PFSK-1 (cell line): ENCODE measurements at regions not wholly inside any gene's neighbourhood (a gene's known extent, or its start where the extent isn't known, plus 50 kb on each side); places are given as distances from the start of the nearest gene placed in this dataset.

Experiments
- FOXP2 ChIP-seq: optimal IDR thresholded peaks from 2 replicates; pipeline ENCODE3; 2011; ENCODE audit warnings: borderline replicate concordance, control low read depth, inconsistent platforms; ENCODE audit not compliant: insufficient read depth; ENCODE audit errors: extremely low read length, extremely low read depth
- POLR2AphosphoS5 ChIP-seq: IDR thresholded peaks from 2 replicates; pipeline ENCODE4 v1.6.1; 2012; ENCODE audit warnings: low read depth, mild to moderate bottlenecking, control low read depth, low read length, moderate library complexity
- REST ChIP-seq, 2 experiments: IDR thresholded peaks; 2 replicates each; pipeline versions ENCODE4 v1.6.1 to v1.8.0; 2011 to 2012; ENCODE audit warnings: low read depth in 2 of 2, low read length in 2 of 2, control low read depth in 1 of 2, inconsistent platforms in 1 of 2, mild to moderate bottlenecking in 1 of 2, moderate library complexity in 1 of 2; ENCODE audit not compliant: insufficient read depth in 1 of 2
- SIN3A ChIP-seq: IDR thresholded peaks from 2 replicates; pipeline ENCODE4 v1.6.1; 2012; ENCODE audit warnings: mild to moderate bottlenecking, low read length, moderate library complexity, borderline replicate concordance; ENCODE audit not compliant: insufficient read depth
- TAF1 ChIP-seq: IDR thresholded peaks from 2 replicates; pipeline ENCODE4 v1.6.1; 2012; ENCODE audit warnings: low read length, control low read depth, borderline replicate concordance; ENCODE audit not compliant: insufficient read depth

GRCh38 chr19:56960959-56961543 lies 120.5 kb upstream of the PEG3 start:
- no peak for TF ChIP-seq TAF1
- TF ChIP-seq REST (IDR thresholded peaks at IDR 0.05; ENCODE audit: insufficient read depth in 1 of 2, low read depth in 2 of 2, low read length in 2 of 2): no peak
- TF ChIP-seq POLR2AphosphoS5: no peak
- no peak for TF ChIP-seq FOXP2
- TF ChIP-seq SIN3A: no peak

GRCh38 chr19:56964410-56964920 lies 123.9 kb upstream of the PEG3 start:
- TF ChIP-seq FOXP2: no peak
- no peak for TF ChIP-seq TAF1
- no peak for TF ChIP-seq POLR2AphosphoS5
- TF ChIP-seq REST (IDR thresholded peaks at IDR 0.05; ENCODE audit: insufficient read depth in 1 of 2, low read depth in 2 of 2, low read length in 2 of 2): no peak
- TF ChIP-seq SIN3A: no peak

- no peak for TF ChIP-seq REST (IDR thresholded peaks at IDR 0.05; ENCODE audit: insufficient read depth in 1 of 2, low read depth in 2 of 2, low read length in 2 of 2)
- TF ChIP-seq TAF1: no peak
- TF ChIP-seq SIN3A: no peak
- no peak for TF ChIP-seq FOXP2
- no peak for TF ChIP-seq POLR2AphosphoS5
Observed at GRCh38 chr19:56966225-56966696, 125.7 kb upstream of the PEG3 start.

GRCh38 chr19:56966697-56967299 lies 126.3 kb upstream of the PEG3 start:
- TF ChIP-seq POLR2AphosphoS5 (no peak), SIN3A (no peak), TAF1 (no peak), FOXP2 (no peak), REST (IDR thresholded peaks at IDR 0.05; ENCODE audit: insufficient read depth in 1 of 2, low read depth in 2 of 2, low read length in 2 of 2) (no peak)

GRCh38 chr19:56969156-56969555 lies 128.6 kb upstream of the PEG3 start:
- no peak for TF ChIP-seq TAF1
